GM12875 (cell line): ENCODE measurements at regions not wholly inside any gene's neighbourhood (a gene's known extent, or its start where the extent isn't known, plus 50 kb on each side); places are given as distances from the start of the nearest gene placed in this dataset.
"Not testable (repeated sequence)": the region's sequence is repeated elsewhere in the genome, so short reads cannot be mapped to it uniquely, and the experiment has no call there.

ENCODE experiments used
- H3K4me3 ChIP-seq: one replicate; pipeline ENCODE4 v1.5.1; 2011; ENCODE audit warnings: low read depth, low read length, control low read depth
- CTCF ChIP-seq: IDR thresholded peaks from 2 replicates; pipeline ENCODE4 v1.5.1; 2011; ENCODE audit warnings: low read depth, mild to moderate bottlenecking, control low read depth, inconsistent platforms, low read length, moderate library complexity, borderline replicate concordance; ENCODE audit not compliant: insufficient read depth

DNA sequence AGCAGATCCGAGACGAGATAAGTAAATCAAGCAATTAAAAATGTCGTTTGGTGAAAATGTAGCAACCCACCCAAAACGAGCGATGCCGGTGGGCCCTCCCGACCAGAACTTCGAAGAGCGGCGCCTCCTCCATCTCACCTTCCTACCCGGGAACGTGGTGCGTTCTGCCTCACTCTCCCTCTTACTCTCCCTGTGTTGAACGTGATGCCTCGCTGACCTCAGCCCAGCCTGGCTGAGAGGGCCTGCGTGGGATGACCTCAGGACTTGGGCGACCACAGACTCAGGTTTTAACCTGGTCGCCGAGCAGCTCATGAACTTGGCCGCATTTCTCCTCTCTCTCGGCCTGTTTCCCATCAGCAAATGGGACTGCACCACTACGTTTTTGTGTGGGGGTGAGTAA is 69.7 kb upstream of the RPL38 start:
- no peak for TF ChIP-seq CTCF
- no peak overlapping the region for H3K4me3 ChIP-seq

DNA sequence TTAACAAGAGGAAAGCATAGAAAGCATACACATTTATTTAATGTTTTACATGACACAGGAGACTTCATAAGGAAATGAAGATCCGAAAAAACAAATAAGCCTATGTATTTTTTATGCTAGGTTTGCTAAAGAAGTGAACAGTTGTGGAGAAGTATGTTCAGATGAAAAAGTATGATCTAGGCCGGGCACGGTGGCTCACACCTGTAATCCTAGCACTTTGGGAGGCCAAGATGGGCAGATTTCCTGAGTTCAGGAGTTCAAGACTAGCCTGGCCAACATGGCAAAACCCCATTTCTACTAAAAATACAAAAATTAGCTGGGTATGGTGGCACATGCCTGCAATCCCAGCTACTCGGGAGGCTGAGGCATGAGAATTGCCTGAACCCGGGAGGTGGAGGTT is 69.2 kb upstream of the RPL38 start:
- not testable (repeated sequence) for H3K4me3 ChIP-seq

- TF ChIP-seq CTCF: no peak
- H3K4me3 ChIP-seq: no peak overlapping the region
Measured at GRCh38 chr17:74134991-74135390, 68.5 kb upstream of the RPL38 start.

DNA sequence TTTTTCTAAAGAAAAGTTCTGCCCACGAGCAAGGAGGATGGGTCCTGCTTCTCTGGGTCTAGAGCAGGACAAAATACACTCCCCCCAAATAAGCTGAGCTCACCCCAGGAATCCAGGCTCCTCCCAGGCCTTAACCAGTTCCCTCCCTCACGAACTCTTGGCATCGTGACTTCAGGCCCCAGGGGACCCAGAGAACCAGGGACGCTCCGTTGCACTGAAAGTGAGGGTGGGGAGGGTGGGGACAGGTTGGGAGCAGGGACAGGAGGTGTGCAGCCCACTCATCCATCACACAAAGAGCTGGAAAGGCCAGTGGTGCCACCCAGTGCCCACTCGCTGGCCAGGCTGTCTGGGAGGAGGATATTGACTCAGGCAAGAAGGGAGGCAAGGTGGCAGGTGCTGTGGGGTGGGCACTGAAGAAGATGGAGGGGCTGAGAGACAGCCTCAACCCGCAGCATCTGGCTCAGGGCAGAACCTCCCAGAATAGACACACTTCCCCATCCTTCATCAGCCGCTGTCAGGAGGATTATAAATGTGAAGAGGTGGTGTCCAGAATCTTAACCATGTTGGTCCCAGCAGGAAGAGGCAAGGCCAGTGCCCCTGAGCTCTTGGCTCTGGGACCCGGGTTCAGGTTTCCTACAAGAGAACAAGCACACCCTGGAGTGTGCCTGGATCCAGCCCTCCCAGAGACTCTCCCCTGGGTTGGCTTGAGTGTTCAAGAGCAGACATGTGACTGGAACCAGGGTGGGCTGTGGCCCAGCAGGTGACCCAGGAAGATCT is 67.9 kb upstream of the RPL38 start:
- no peak overlapping the region for H3K4me3 ChIP-seq
- TF ChIP-seq CTCF: no peak

DNA sequence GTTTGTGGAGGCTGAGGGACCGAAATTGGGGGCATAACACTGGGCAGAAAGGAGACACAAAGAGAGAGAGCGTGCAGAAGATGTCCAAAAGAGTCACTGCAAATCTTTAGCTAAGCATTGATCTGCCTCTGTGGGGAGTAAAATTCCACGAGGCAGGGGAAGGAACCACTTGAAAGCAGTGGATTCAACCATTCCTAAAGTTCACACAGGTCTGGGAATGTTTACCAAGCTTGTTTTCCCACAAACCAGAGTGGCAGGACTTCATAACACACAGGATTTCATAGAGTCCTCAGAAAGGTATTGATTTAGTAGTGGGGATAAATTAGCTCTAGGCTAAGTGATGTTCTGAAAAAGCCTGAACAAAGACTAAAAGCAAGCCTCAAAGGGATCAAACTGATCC is 66.1 kb upstream of the RPL38 start:
- no peak overlapping the region for H3K4me3 ChIP-seq
- no peak for TF ChIP-seq CTCF

- TF ChIP-seq CTCF: no peak
- H3K4me3 ChIP-seq: no peak overlapping the region
Measured at GRCh38 chr17:74139120-74139519, 64.4 kb upstream of the RPL38 start.

DNA sequence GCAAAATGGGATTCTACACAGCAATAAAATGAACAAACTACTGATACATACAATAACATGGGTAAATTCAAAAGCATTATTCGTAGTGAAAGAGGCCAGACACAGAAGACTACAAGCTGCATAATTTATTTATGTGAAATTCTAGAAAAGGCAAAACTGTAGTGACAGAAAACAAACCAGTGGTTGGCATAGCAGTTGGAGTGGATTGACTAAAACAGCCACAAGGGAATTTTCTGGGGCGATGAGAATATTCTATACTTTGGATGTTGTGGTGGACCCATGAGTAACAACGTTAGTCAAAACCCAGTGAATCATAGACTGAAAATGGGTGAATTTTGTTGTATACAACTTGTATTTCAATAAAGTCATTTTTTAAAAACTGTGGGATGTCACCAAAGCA is 63.2 kb upstream of the RPL38 start:
- no peak overlapping the region for H3K4me3 ChIP-seq
- TF ChIP-seq CTCF: no peak
